K562 (cell line): ENCODE measurements at regions not wholly inside any gene's neighbourhood (a gene's known extent, or its start where the extent isn't known, plus 50 kb on each side); places are given as distances from the start of the nearest gene placed in this dataset.

ENCODE experiments used
- ATAC-seq: fragments of 200-7000 bp; cut with Tn5 transposase; 3 replicates; pipeline ENCODE4 v1.9.1; 2020; ENCODE audit warnings: moderate library complexity
- BruUV-seq: library from RNA; stranded (reverse); fragments of 400-500 nt; replicated peaks from 2 replicates; lab custom pipeline; 2021; lab: Mats Ljungman, UMichigan
- CTCF ChIA-PET: fragments of 300-600 bp; formaldehyde crosslinking; extraction: SDS; loops from one replicate; lab custom pipeline; 2021; ENCODE audit warnings: low intra/inter-chr PET ratio; lab: Yijun Ruan, JAX
- POLR2A ChIA-PET: fragments of 300-600, 350-650 bp; sonication (Branson Sonifier 250); formaldehyde crosslinking; extraction: SDS; loops from one replicate; lab custom pipeline; 2021; ENCODE audit warnings: antibody characterized with exemption, inconsistent platforms; lab: Yijun Ruan, JAX
- DNase-seq, 4 experiments: peaks; one replicate each; pipeline versions ENCODE4 v3.0.0 to v3.0.0-alpha.2; 2011 to 2018; ENCODE audit warnings: low spot score in 3 of 4, mixed read lengths in 3 of 4; ENCODE audit errors: extremely low read depth in 1 of 4
- FAIRE-seq: peaks from 2 replicates; lab custom pipeline; 2011; peaks lifted over from hg19 to GRCh38; lab: Jason Lieb, UNC
- H2AFZ ChIP-seq: 2 replicates; pipeline ENCODE4 v1.6.0; 2011; ENCODE audit warnings: low read depth, low read length, control low read depth, inconsistent platforms
- H3K27ac ChIP-seq: fragments of 200-600 bp; 3 replicates; pipeline ENCODE4 v1.8.0; 2011; ENCODE audit warnings: low read depth, mild to moderate bottlenecking, control low read depth, inconsistent platforms, low read length, moderate library complexity, mixed read lengths; ENCODE audit errors: extremely low read depth
- H3K27me3 ChIP-seq, 2 experiments: fragments of 300-600 bp in 1 of 2; 2 replicates in 1 of 2; 3 replicates in 1 of 2; pipeline versions ENCODE4 v1.6.0 to v1.8.0; 2011; ENCODE audit warnings: inconsistent platforms in 2 of 2, low read length in 2 of 2, mild to moderate bottlenecking in 1 of 2, mixed read lengths in 1 of 2, moderate library complexity in 1 of 2; ENCODE audit not compliant: control insufficient read depth in 2 of 2, insufficient read depth in 2 of 2
- H3K36me3 ChIP-seq: fragments of 300-600 bp; 3 replicates; pipeline ENCODE4 v1.8.0; 2011; ENCODE audit warnings: mild to moderate bottlenecking, low read length, inconsistent platforms; ENCODE audit not compliant: control insufficient read depth, insufficient read depth
- H3K4me1 ChIP-seq, 2 experiments: fragments of 200-600 bp in 1 of 2; replicated peaks in 1 of 2; 2 replicates in 1 of 2; 3 replicates in 1 of 2; pipeline versions ENCODE4 v1.5.1 to v1.8.0; 2011; ENCODE audit warnings: inconsistent platforms in 2 of 2, low read length in 2 of 2, mild to moderate bottlenecking in 1 of 2, mixed read lengths in 1 of 2, moderate library complexity in 1 of 2; ENCODE audit not compliant: control insufficient read depth in 2 of 2, insufficient read depth in 2 of 2
- H3K4me2 ChIP-seq: 2 replicates; pipeline ENCODE4 v1.6.1; 2011; ENCODE audit warnings: low read length, control low read depth, inconsistent platforms, mixed read lengths; ENCODE audit not compliant: insufficient read depth
- H3K4me3 ChIP-seq: fragments of 200-600 bp; sonication (generic), shearing (Covaris generic); 2 replicates; pipeline ENCODE4 v1.5.1; 2016; ENCODE audit warnings: control low read depth, inconsistent platforms
- H3K79me2 ChIP-seq: fragments of 200-600 bp; 3 replicates; pipeline ENCODE4 v1.8.0; 2011; ENCODE audit warnings: low read length, inconsistent platforms; ENCODE audit not compliant: control insufficient read depth, insufficient read depth
- H3K9ac ChIP-seq, 2 experiments: 2 replicates each; pipeline versions ENCODE4 v1.6.0 to v1.6.1; 2011; ENCODE audit warnings: low read depth in 2 of 2, low read length in 2 of 2, control low read depth in 1 of 2, inconsistent platforms in 1 of 2, mild to moderate bottlenecking in 1 of 2, mixed read lengths in 1 of 2; ENCODE audit not compliant: insufficient read depth in 1 of 2
- H3K9me1 ChIP-seq: one replicate; pipeline ENCODE4 v1.6.0; 2011; ENCODE audit warnings: inconsistent platforms, mild to moderate bottlenecking, low read length, moderate library complexity; ENCODE audit not compliant: control insufficient read depth, insufficient read depth
- H3K9me3 ChIP-seq: replicated peaks from 2 replicates; pipeline ENCODE4 v1.5.1; 2011; ENCODE audit warnings: low read depth, low read length, inconsistent platforms; ENCODE audit not compliant: control insufficient read depth, insufficient read depth
- H4K20me1 ChIP-seq: replicated peaks from 2 replicates; pipeline ENCODE4 v1.6.1; 2011; ENCODE audit warnings: low read length, inconsistent platforms, mixed read lengths; ENCODE audit not compliant: control insufficient read depth, insufficient read depth
- DMBX1 ChIP-seq: fragments of 250-450 bp; sonication (Bioruptor Pico); IDR thresholded peaks from 2 replicates; pipeline ENCODE4 v1.8.0; 2022; ENCODE audit warnings: inconsistent platforms, mild to moderate bottlenecking, moderate library complexity, borderline replicate concordance
- ETV5 ChIP-seq: sonication (generic); formaldehyde crosslinking; IDR thresholded peaks from 2 replicates; pipeline ENCODE4 v1.4.0; 2020; ENCODE audit warnings: low read depth, mild to moderate bottlenecking, missing genetic modification reagents
- HOXB6 ChIP-seq: fragments of 250-450 bp; sonication (Bioruptor Pico); IDR thresholded peaks from 2 replicates; pipeline ENCODE4 v1.5.1; 2022; ENCODE audit warnings: mild to moderate bottlenecking, borderline replicate concordance
- ILF3 ChIP-seq: fragments of 450-650 bp; IDR thresholded peaks from 2 replicates; pipeline ENCODE4 v1.6.1; 2018; ENCODE audit warnings: antibody characterized with exemption, mild to moderate bottlenecking, moderate library complexity, borderline replicate concordance
- KDM5B ChIP-seq: fragments of 200-600 bp; sonication (generic); IDR thresholded peaks from 2 replicates; pipeline ENCODE4 v1.6.1; 2012; ENCODE audit warnings: low read depth, mild to moderate bottlenecking, moderate library complexity, low read length, control low read depth, inconsistent platforms; ENCODE audit not compliant: insufficient replicate concordance
- MCM7 ChIP-seq, 2 experiments: fragments of 450-650 bp; IDR thresholded peaks; 2 replicates each; pipeline ENCODE4 v1.6.1; 2016 to 2018
- MXD1 ChIP-seq: fragments of 250-450 bp; sonication (Bioruptor Pico); IDR thresholded peaks from 2 replicates; pipeline ENCODE4 v1.8.0; 2021; ENCODE audit warnings: borderline replicate concordance, mild to moderate bottlenecking, moderate library complexity; ENCODE audit not compliant: poor library complexity, severe bottlenecking
- SRSF7 ChIP-seq: fragments of 200-400 bp; formaldehyde crosslinking; optimal IDR thresholded peaks from 2 replicates; pipeline ENCODE3; 2017; ENCODE audit warnings: mild to moderate bottlenecking, low read depth, low read length
- ZNF584 ChIP-seq: fragments of 200-800 bp; sonication (Bioruptor generic); IDR thresholded peaks from 2 replicates; pipeline ENCODE4 v1.6.1; 2016; ENCODE audit warnings: low read depth, mild to moderate bottlenecking, missing genetic modification characterization, missing compliant biosample characterization
- ZNF644 ChIP-seq: fragments of 200-800 bp; sonication (Bioruptor generic); IDR thresholded peaks from 2 replicates; pipeline ENCODE4 v1.6.1; 2016; ENCODE audit warnings: low read depth, missing genetic modification characterization, missing compliant biosample characterization
- WGBS: fragments of 100-300 bp; shearing (Covaris generic); methylation state at CpG from one replicate; pipeline ENCODE4 v1.1.6; 2016; ENCODE audit warnings: low coverage, mixed read lengths; ENCODE audit not compliant: insufficient coverage; ENCODE audit errors: missing lambda C conversion rate; 5-methylcytosine and 5-hydroxymethylcytosine counted together
- in situ Hi-C: fragments of 300-500 bp; cut with MboI; formaldehyde crosslinking; loops from 4 replicates; pipeline ENCODE4 v1.15.0; 2018; ENCODE audit warnings: inconsistent platforms, mixed read lengths
- intact Hi-C: fragments of 100-400 bp; cut with micrococcal nuclease; formaldehyde crosslinking; loops from 2 replicates; pipeline ENCODE4 v1.14.2; 2022

- POLR2A ChIA-PET, result no interaction called here
- ATAC-seq, result no peak
- Histone ChIP-seq H3K36me3 (no peaks in the 10 kb centered on the region), H3K4me1 (no peaks in the 10 kb centered on the region), H3K9me3 (no peaks in the 10 kb centered on the region)
- 4% methylated on average over 4 of the region's 4 CpGs for WGBS
- in situ Hi-C loops, result no loop called here
- BruUV-seq, result no TSS peak
- TF ChIP-seq ILF3 (no peak), MXD1 (CRISPR knock-in tag) (no peak), MCM7 (IDR thresholded peaks at IDR 0.05) (no peak), ZNF584 (CRISPR knock-in tag) (no peak), HOXB6 (CRISPR knock-in tag) (no peak), ETV5 (CRISPR knock-in tag) (no peak), DMBX1 (CRISPR knock-in tag) (no peak), SRSF7 (no peak), KDM5B (no peak), ZNF644 (no peak)
- TF ChIP-seq, all 486 proteins: peak for 0
- H3K4me3 ChIP-seq, result no peak overlapping the region
- H3K9ac ChIP-seq, result no peak overlapping the region
- no peaks in the 10 kb centered on the region for H3K9me1 ChIP-seq
- H2AFZ ChIP-seq, result no peak overlapping the region
- H3K4me2 ChIP-seq, result no peak overlapping the region
- H3K27ac ChIP-seq, result no peak overlapping the region
- no peak for DNase-seq
- no peaks in the 10 kb centered on the region for H3K27me3 ChIP-seq
- no peaks in the 10 kb centered on the region for H3K79me2 ChIP-seq
- intact Hi-C loops, result no loop called here
- CTCF ChIA-PET, result no interaction called here
- FAIRE-seq, result no peak
- H4K20me1 ChIP-seq, result no peaks in the 10 kb centered on the region
These were observed 58.4 kb upstream of the STK32A start for GRCh38 chr5:147176422-147176821.
